ENCODE measurements at regions not wholly inside any gene's neighbourhood (a gene's known extent, or its start where the extent isn't known, plus 50 kb on each side); places are given as distances from the start of the nearest gene placed in this dataset.

- intact Hi-C loops (cut with micrococcal nuclease), result no loop called here
Measured at GRCh38 chr15:94887391-94887790, 656.0 kb downstream of the MCTP2 start.

- intact Hi-C loops (cut with micrococcal nuclease), result no loop called here
Measured at GRCh38 chr15:94889153-94889552, 657.8 kb downstream of the MCTP2 start.

- intact Hi-C loops (cut with micrococcal nuclease), result no loop called here
Measured at GRCh38 chr15:94893091-94893490, 661.7 kb downstream of the MCTP2 start.

- intact Hi-C loops (cut with micrococcal nuclease), result no loop called here
Measured at GRCh38 chr15:94894056-94894455, 662.7 kb downstream of the MCTP2 start.

GRCh38 chr15:94909510-94909909 lies 678.1 kb downstream of the MCTP2 start:
- intact Hi-C loops (cut with micrococcal nuclease), result no loop called here

GRCh38 chr15:94910166-94910565 lies 678.8 kb downstream of the MCTP2 start:
- intact Hi-C loops (cut with micrococcal nuclease), result no loop called here

- intact Hi-C loops (cut with micrococcal nuclease), result no loop called here
Measured at GRCh38 chr15:94912760-94913159, 681.4 kb downstream of the MCTP2 start.

GRCh38 chr15:94917068-94917467 lies 685.7 kb downstream of the MCTP2 start:
- intact Hi-C loops (cut with micrococcal nuclease), result no loop called here

- intact Hi-C loops (cut with micrococcal nuclease), result loop anchor here (10.0 kb wide), 1 partner anchor 337 kb away; no protein-coding TSS in a partner anchor
Measured at GRCh38 chr15:94921936-94922335, 690.6 kb downstream of the MCTP2 start.

GRCh38 chr15:94924057-94924456 lies 692.7 kb downstream of the MCTP2 start:
- intact Hi-C loops (cut with micrococcal nuclease), result loop anchor here (10.0 kb wide), 1 partner anchor 339 kb away; no protein-coding TSS in a partner anchor

GRCh38 chr15:94924971-94925598 lies 693.7 kb downstream of the MCTP2 start:
- intact Hi-C loops (cut with micrococcal nuclease), result loop anchor here (10.0 kb wide), 1 partner anchor 340 kb away; no protein-coding TSS in a partner anchor

- intact Hi-C loops (cut with micrococcal nuclease), result loop anchor here (10.0 kb wide), 1 partner anchor 341 kb away; no protein-coding TSS in a partner anchor
Measured at GRCh38 chr15:94925680-94926079, 694.3 kb downstream of the MCTP2 start.

- intact Hi-C loops (cut with micrococcal nuclease), result loop anchor here (10.0 kb wide), 1 partner anchor 342 kb away; no protein-coding TSS in a partner anchor
Measured at GRCh38 chr15:94927003-94927402, 695.6 kb downstream of the MCTP2 start.

- intact Hi-C loops (cut with micrococcal nuclease), result loop anchor here (10.0 kb wide), 1 partner anchor 344 kb away; no protein-coding TSS in a partner anchor
Measured at GRCh38 chr15:94929282-94929681, 697.9 kb downstream of the MCTP2 start.

GRCh38 chr15:94930441-94930840 lies 699.1 kb downstream of the MCTP2 start:
- intact Hi-C loops (cut with micrococcal nuclease), result no loop called here

GRCh38 chr15:94930960-94931359 lies 699.6 kb downstream of the MCTP2 start:
- intact Hi-C loops (cut with micrococcal nuclease), result no loop called here

GRCh38 chr15:94934440-94934839 lies 703.1 kb downstream of the MCTP2 start:
- intact Hi-C loops (cut with micrococcal nuclease), result no loop called here

GRCh38 chr15:94937242-94937641 lies 705.9 kb downstream of the MCTP2 start:
- intact Hi-C loops (cut with micrococcal nuclease), result no loop called here

GRCh38 chr15:94943888-94944287 lies 712.5 kb downstream of the MCTP2 start:
- intact Hi-C loops (cut with micrococcal nuclease), result no loop called here

GRCh38 chr15:94951538-94951937 lies 720.2 kb downstream of the MCTP2 start:
- intact Hi-C loops (cut with micrococcal nuclease), result no loop called here

GRCh38 chr15:94963953-94964352 lies 732.6 kb downstream of the MCTP2 start:
- intact Hi-C loops (cut with micrococcal nuclease), result no loop called here

GRCh38 chr15:94965593-94965992 lies 734.2 kb downstream of the MCTP2 start:
- intact Hi-C loops (cut with micrococcal nuclease), result no loop called here

- intact Hi-C loops (cut with micrococcal nuclease), result no loop called here
Measured at GRCh38 chr15:94968133-94968532, 736.8 kb downstream of the MCTP2 start.
